ENCODE measurements at regions not wholly inside any gene's neighbourhood (a gene's known extent, or its start where the extent isn't known, plus 50 kb on each side); places are given as distances from the start of the nearest gene placed in this dataset.

DNA sequence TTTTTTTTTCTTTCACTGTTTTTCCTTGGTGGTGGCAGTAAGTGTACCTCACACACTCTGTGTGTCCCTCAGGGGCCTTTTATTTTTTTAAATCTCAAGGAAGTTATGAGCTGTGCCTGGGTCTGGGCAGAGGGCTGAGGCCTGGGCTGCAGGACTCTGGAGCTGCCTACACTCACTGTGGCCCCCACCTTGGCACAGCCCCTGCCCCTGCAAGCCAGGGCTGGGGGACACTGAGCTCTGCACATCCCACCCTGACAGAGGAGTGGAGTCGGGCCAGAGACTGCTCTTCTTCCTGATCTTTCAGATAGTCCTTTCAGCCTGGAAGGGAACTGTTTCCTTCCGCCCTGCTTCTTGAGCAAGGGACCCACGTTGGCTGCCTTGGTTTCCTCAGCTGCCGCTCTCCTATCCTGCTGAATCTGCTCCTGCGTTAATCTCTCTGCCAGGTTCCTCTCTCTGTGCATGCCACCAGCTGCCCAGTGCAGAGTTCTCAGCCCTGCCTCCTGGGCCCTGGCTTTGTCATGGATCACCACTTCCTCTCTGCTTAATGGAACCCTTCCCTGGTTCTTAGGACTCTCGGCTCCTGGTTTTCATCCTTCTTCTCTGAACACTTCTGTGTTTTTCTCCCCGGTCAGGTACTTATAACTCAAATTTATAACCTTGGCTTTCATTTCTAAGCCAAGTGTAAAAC, 502.3 kb downstream of the DIRAS2 start:
- H3K4me3 ChIP-seq, result no peak overlapping the region
- H3K27me3 ChIP-seq, result no peaks in the 10 kb centered on the region
- intact Hi-C loops (cut with DNase I), result loop anchor here (2.0 to 5.0 kb wide), 3 partner anchors 79 to 732 kb away; partner anchors contain the start of gene DIRAS2
- no peak overlapping the region for H3K27ac ChIP-seq
- no peak overlapping the region for H3K9ac ChIP-seq (ENCODE audit: low read depth in 2 of 2, low read length in 2 of 2)
- no peaks in the 10 kb centered on the region for H3K36me3 ChIP-seq
- no peak for DNase-seq
- H3K9me3 ChIP-seq, result no peaks in the 10 kb centered on the region
- H3K4me1 ChIP-seq, result no peaks in the 10 kb centered on the region
- TF ChIP-seq CTCF (IDR thresholded peaks at IDR 0.05), result no peak

DNA sequence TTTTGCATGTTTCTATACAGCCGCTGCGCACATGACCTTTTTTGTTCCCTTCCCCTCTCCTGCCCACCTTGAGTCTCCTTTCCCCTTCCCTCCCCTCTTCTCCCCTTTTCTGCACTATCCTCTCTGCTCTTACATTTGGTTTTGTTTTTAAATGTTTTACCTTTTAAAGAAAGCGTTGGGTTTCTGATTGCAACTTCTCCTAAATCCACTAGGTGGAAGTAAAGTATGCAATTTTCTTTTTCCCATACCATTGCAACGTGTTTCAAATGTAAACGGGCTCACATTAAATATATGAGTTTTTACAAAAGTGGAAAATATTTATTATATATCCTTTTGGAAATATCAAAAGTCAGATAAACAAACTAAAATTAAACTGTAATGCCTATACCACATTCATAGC, 500.9 kb downstream of the DIRAS2 start:
- H3K27me3 ChIP-seq, result no peaks in the 10 kb centered on the region
- H3K4me1 ChIP-seq, result no peaks in the 10 kb centered on the region
- no peak overlapping the region for H3K9ac ChIP-seq (ENCODE audit: low read depth in 2 of 2, low read length in 2 of 2)
- H3K4me3 ChIP-seq, result no peak overlapping the region
- TF ChIP-seq CTCF (IDR thresholded peaks at IDR 0.05), result peak; percentile 46
- no peaks in the 10 kb centered on the region for H3K9me3 ChIP-seq
- H3K36me3 ChIP-seq, result no peaks in the 10 kb centered on the region
- no peak overlapping the region for H3K27ac ChIP-seq
- intact Hi-C loops (cut with DNase I), result loop anchor here (2.0 to 5.0 kb wide), 3 partner anchors 77 to 731 kb away; partner anchors contain the start of gene DIRAS2
- no peak for DNase-seq

DNA sequence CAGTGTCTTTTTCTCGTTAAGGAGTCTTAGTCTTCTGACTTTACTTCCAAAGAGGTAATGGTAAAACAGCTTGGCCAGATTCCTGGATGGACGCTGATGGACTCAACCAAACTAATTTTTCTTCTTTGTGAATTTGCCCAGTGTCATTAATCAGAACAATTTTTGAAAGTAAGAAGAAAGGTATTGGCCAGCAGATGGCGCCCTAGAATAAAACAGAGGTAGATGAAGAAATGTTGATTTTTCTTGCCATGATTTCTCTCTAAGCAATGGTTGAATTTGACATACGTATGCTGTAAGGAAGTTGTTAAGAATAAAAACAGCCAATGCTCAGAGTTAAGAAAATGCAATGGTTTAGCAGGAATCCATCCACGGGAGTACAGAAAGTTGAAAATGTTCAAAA, 500.0 kb downstream of the DIRAS2 start:
- H3K27me3 ChIP-seq, result no peaks in the 10 kb centered on the region
- no peaks in the 10 kb centered on the region for H3K36me3 ChIP-seq
- peak; percentile 57 for TF ChIP-seq CTCF (IDR thresholded peaks at IDR 0.05)
- DNase-seq, result peak; percentile 80
- no peak overlapping the region for H3K27ac ChIP-seq
- H3K9me3 ChIP-seq, result no peaks in the 10 kb centered on the region
- no peaks in the 10 kb centered on the region for H3K4me1 ChIP-seq
- no peak overlapping the region for H3K9ac ChIP-seq (ENCODE audit: low read depth in 2 of 2, low read length in 2 of 2)
- no peak overlapping the region for H3K4me3 ChIP-seq
- intact Hi-C loops (cut with DNase I), result loop anchor here (5.0 kb wide), 2 partner anchors 500 to 730 kb away; partner anchors contain the start of gene DIRAS2

GRCh38 chr9:90147426-90147825, 495.2 kb downstream of the DIRAS2 start:
- no peak for DNase-seq
- intact Hi-C loops (cut with DNase I), result no loop called here
- no peaks in the 10 kb centered on the region for H3K27me3 ChIP-seq
- no peak for TF ChIP-seq CTCF (IDR thresholded peaks at IDR 0.05)
- H3K4me3 ChIP-seq, result no peak overlapping the region
- H3K4me1 ChIP-seq, result no peaks in the 10 kb centered on the region
- no peak overlapping the region for H3K27ac ChIP-seq
- H3K9ac ChIP-seq (ENCODE audit: low read depth in 2 of 2, low read length in 2 of 2), result no peak overlapping the region
- H3K36me3 ChIP-seq, result no peaks in the 10 kb centered on the region
- H3K9me3 ChIP-seq, result no peaks in the 10 kb centered on the region

- no peaks in the 10 kb centered on the region for H3K4me1 ChIP-seq
- TF ChIP-seq CTCF (IDR thresholded peaks at IDR 0.05), result no peak
- no peaks in the 10 kb centered on the region for H3K27me3 ChIP-seq
- intact Hi-C loops (cut with DNase I), result no loop called here
- DNase-seq, result no peak
- no peaks in the 10 kb centered on the region for H3K9me3 ChIP-seq
- H3K9ac ChIP-seq (ENCODE audit: low read depth in 2 of 2, low read length in 2 of 2), result no peak overlapping the region
- H3K36me3 ChIP-seq, result no peaks in the 10 kb centered on the region
- H3K4me3 ChIP-seq, result no peak overlapping the region
- no peak overlapping the region for H3K27ac ChIP-seq
Measured at GRCh38 chr9:90156318-90156717, 486.3 kb downstream of the DIRAS2 start.

All from colonic mucosa (tissue), 4 donors.